ENCODE measurements at regions not wholly inside any gene's neighbourhood (a gene's known extent, or its start where the extent isn't known, plus 50 kb on each side); places are given as distances from the start of the nearest gene placed in this dataset.

DNA sequence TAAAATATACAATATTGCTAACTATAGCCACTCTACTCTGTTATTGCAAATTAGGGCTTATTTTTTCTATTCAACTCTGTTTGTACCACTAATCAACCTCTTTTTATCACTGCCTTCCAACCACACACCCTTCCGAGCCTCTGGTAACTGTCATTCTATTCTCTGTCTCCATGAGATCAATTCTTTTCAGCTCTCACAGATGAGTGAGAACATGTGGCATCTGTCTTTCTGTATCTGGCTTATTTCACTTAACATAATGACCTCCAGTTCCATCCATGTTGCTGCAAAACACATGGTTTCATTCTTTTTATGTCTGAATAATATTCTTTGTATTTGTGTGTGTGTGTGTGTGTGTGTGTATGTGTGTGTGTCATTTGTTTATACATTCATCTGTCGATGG, 350.1 kb upstream of the DACH1 start:
- DNase-seq, result no peak

DNA sequence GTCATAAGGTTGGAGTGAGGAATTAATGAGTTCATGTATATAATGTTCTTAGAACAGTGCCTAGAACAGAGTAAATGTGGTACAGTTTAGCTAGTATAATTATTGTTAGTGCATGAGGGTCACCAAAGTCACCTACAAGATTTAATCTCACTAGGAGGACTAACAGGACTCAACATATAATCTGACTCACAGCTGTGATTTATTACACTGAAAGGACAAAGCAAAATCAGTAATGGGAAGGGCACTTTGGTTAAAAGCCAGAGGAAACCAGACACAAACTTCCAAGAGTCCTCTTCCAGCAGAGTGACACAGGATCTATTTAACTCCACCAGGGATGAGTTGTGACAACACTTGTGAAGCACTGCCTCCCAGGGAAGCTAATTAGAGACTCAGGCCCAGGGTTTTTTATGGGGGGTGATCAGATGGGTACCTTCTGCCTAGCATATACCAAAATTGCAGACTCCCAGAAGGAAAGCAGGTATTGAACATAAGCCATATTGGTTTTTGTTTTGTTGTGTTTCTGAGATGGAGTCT, 341.2 kb upstream of the DACH1 start:
- DNase-seq, result no peak

DNA sequence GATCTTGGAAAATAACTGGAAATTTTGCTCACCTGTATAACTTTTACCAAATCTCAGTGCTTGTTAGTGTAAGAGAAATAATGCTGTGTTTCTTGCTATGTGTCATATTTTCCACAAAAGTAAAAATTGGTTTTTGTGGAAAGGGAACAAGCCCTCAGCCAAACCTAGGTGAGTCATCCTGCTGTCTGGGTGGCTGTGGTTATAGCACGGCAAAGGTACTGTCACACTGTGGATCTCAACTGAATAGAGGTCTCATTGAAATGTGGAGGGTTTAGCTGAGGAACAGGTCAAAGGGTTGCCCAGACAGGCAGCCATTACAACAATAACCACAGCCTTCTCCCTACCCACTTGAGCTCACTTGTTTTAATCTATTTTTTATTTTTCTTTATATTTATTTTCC, 338.8 kb upstream of the DACH1 start:
- DNase-seq, result no peak

DNA sequence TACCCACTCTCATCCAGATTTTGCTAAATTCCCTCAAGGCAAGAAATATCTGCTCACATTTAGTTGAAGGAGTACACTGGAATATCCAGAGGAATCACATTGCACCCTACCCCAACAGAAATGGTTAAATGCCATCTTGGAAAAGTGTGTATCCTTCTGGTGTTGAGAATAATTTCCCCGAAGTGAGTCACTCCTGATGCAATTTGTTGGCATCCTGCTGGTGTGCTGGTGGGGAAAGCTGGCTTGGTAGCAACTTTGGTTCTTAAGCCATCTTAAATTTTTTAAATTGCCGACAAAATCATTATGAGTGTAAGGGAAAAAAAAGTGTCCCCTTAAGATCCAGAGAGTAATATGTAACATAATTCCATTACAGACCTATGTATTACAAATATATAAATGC, 337.3 kb upstream of the DACH1 start:
- DNase-seq, result no peak

DNA sequence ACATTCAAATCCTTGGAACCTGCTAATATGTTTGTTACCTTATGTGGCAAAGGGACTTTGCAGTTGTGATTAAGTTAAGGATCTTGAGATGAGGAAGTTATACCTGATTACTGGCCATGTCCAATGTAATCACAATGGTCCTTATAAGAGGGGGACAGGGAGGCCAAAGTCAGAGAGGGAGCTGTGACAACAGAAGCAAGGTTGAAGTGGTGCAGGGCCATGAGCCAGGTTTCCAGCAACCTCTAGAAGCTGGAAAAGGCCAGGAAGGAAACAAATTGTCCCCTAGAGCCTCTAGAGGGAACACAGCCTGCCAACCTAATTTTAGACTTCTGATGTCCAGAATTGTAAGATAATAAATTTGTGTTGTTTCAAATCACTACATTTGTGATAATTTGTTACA, 334.7 kb upstream of the DACH1 start:
- no peak for DNase-seq

DNA sequence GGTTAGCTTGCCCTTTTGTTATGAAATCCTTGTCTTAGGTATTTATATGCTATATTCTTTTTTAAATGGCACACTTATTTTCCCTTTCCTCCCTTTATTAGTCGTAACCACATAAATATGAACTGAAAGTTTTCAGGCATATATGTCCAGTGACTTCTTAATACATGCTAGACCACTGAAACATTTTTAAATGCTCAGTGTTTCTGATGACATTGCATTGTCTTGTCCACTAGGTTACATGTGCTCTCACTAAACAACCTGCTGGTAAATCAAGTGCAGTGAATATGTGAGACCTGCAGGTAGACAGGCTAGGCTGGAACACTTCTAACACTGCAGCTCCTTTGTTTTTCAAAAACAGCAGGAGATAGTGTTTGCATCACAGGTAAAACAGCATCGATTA, 332.6 kb upstream of the DACH1 start:
- DNase-seq, result no peak

DNA sequence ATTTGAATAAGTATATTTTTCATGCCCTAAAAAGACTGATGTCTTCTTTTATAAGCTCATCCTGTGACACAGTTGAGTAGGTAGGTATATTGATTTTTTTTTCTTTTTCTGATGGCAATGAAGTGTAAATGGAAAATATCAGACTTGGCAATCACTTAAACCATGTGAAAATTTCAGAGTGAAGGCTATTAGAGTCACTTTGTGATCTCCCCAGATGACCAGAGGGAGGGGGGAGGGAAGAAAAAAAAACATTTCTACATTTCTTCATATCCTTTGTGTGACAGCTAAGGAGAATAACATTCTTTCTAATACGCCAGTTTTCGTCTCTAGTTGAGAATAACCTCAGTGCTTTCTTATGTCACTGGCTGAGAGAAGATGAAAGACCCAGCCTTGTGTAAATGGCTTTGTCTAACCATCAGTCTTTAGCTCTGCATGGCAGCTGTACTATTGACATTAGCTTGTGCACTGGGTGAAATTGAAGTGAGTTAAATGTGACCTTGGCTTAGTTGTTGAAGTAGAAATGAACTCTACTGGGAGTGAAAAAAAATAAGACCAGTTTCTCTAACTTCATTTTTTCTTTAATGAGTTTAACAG, 332.1 kb upstream of the DACH1 start:
- DNase-seq, result no peak

DNA sequence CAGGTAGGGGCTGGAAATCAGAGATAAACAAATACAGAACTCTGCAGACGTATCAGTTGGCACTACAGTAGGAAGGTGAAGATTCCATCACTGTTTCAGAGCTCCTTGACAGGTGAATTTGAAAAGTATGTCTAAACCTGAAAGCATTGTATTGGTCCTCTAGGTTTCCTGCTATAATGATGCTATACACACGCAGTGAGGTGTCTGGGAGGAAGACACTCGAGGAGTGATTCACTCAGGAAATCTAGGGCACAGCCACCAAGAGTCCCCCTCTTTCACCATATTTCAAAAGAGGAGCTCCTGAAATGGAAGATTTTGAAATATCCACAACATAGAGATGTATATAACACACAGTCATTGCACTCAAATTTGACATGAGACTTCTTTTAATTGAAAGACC, 331.0 kb upstream of the DACH1 start:
- no peak for DNase-seq

DNA sequence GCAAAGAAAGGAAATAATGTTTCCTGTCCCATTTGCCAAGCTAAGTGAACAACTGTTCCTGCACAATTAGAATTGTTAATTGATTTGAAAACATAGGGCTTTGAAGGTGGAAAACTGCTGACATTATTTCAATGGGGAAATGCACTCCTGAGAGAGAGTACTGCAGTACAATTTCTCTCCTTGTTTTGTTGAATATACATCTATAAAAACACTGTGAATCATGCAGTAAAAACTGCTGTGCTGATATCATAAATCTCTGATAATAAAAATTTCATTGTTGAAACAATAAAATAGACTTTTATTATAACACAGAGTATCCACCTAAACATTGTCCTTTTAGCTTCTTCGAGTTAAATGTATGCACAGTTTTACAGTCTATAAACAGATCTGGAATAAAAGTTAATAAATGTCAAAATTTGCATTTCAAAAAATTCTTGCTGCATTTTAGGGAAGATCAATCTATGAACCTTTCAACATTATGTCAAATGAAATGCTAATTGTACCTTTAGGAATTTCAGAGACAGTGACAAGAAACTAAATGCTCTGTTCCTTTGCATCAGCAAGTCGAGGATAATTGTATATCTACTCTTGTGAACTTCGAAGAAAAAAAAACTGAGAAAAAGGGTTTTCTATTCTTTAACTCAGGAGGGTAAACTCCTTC, 328.2 kb upstream of the DACH1 start:
- DNase-seq, result no peak

DNA sequence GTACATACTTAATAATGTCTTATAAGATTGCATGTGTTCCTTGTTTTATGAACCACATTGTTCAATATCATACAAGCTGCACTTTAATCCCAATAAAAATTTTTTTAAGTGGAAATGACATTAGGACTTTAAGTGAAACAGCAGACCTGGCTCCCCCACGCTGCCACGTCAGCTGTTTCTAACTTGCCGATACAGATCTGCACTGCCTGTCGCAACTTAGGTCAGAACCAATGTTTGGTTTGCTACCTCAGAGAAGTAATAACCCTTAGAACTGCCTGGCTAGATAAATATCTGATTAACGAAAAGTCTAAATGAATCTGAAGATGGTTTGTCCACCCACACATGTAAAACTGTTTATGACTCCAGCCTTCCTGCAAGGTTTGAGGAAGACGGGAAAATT, 327.5 kb upstream of the DACH1 start:
- no peak for DNase-seq

DNA sequence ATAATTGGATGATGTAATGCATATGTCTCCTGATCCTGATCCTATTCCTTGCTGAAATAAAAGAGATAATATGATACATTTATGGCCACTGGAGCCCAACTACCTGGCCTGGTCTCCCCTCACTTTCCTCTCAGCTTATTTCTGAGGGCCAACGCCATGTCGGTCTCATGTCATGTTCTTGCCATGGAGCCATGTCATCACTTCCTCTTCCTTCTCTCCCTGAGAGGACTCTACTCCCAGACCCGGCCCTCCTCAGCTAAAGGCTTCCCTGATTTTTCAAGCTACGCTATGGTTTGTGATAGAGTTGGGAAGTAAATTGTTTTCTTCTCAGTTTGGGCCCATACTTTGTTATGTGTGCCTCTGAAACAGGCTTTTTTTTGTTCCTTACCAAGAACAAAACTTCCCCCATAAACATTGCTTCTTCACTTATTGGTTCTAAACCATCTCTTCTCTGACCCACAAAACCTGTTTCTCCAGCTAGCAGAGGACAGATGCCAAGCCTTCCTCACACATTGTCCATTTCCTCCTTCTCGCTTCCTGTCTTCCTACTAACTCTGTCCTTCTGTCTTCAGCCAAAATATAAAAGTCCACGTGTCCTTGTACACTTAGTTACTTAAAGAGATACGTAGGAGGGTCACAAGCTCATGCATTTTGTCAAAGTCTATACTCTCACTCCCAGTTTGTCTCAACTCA, 319.9 kb upstream of the DACH1 start:
- no peak for DNase-seq

DNA sequence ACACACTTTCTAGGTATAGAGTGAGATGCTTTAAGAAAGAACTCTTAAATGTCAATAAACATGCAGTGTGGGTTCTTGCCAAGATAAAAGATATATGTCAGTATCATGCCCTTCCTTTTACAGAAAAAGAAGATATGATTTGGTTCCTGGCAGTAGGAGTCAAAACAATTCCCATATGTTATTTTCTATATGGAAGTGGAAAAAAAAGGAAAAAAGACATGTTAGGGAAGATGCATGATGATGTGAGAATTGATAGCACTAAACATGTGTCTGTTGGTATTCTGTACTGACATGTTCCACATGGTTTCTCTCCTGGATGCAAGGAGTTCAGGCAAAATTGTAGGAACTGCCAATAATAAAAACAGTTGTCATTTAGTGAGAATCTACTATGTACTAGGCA, 318.8 kb upstream of the DACH1 start:
- no peak for DNase-seq

DNA sequence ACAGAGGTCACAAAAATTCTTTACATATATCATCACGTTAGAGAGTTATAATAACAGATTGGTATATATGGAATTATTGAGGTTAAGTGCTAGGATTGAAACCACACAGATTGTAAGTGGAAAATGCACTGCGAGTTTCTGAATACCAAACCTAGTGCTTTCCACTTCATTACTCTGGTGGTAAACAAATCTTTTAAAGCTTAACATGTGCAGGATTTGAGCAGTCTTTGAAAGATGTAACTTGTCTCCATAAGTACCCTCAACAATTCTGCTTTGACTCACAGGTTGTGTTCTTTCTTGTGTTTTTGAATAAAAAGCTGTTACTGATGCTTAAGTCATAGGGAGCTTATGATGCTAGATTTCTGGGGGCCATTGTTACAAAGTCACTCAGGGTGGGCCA, 314.7 kb upstream of the DACH1 start:
- DNase-seq, result no peak

DNA sequence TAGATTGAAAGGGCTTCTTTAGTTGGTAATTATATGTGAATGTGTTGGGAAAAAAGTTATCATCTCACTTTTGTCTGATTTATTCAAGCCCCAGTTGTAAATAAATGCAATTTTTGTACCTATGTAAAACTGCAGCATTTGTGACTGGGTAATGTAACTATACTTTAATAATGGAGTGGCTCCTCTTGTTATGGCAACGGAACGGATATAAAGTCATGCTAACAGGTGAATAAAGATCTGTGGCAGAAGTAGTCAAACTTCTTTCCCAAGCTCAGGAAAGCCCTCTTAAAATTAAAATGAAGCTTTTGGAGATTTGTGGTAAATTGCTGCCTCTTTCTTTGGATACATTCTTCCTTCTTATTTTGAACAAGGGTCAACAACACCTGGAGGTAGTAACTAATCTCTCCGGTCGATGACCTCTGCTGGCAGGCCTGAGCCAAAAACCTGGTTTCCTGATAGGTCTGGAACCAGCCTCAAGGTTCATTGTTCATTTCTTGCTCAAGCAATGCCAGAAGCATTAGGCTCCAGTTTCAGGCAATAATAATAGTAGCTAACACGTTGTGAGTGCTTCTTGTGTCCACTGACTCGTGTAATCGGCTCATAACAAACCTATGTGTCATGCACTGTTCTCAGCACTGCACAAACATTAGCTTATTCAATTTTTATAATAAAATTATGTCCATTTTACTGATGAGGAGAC, 313.4 kb upstream of the DACH1 start:
- no peak for DNase-seq

DNA sequence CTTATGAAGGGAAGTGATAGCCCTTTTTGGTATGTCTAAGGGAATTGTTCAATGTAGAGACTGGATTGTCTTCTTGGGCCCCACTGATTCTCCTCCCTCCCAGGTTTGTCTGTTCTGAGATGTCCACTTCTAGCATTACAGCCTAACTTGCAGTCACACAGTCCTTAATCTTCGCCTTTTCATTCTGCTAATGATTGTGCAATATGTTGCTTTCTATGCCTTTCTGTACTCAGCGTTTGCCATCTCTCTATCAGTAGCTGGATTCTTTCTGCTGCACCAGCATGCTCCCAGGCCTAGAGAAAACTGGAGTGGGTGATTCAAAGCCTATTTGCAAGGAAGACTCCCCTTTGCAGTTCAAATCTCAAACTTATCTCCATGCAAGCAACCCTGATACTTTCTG, 307.5 kb upstream of the DACH1 start:
- no peak for DNase-seq

DNA sequence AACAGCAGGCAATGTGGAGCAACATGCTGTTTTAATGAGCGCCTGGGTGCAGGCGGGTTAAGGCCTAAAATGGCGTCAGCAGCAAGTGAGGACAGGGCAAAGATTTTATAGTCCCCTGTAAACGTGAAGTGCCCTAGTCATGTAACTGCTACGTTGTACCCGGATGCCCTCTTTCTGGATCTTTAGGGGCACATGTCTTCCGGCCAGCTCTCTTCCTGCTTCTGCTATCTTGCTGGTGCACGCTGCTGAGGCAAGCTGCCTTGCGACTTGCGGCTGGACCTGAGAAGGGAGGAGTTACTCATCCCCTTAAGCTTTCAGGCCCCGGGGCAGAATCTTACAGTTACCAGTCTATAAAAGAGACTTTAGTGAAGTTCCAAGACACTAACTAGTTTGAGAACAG, 303.6 kb upstream of the DACH1 start:
- no peak for DNase-seq

DNA sequence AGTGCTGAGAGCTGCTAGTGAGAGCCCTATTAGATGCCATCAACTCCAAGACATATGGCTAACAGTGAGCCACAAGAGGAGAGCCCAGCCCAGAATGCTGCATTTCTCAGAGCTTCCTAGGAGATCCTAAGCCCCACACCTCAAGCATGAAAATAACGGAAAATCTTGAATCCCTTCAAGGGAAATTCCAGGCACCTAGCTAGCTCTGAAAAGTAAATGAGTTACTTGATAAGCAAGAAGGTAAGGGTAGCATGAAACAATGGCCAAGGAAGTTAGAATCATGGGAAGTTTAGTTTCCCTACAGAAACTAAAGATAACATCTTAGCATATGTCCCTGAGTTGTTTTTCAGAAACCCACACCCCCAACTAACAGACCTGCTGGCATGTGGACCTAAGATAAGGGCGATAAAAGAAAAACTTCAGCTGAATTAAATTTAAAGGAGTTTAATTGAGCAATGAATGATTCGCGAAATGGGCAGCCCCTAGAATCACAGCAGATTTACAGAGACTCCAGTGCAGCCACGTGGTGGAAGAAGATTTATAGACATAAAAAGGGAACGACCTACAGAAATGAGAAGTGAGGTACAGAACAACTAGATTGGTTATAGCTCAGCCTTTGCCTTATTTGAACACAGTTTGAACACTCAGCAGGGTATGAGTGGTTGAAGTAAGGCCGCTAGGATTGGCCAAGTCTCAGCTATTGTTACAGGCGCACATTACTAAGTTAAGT, 301.3 kb upstream of the DACH1 start:
- DNase-seq, result no peak

DNA sequence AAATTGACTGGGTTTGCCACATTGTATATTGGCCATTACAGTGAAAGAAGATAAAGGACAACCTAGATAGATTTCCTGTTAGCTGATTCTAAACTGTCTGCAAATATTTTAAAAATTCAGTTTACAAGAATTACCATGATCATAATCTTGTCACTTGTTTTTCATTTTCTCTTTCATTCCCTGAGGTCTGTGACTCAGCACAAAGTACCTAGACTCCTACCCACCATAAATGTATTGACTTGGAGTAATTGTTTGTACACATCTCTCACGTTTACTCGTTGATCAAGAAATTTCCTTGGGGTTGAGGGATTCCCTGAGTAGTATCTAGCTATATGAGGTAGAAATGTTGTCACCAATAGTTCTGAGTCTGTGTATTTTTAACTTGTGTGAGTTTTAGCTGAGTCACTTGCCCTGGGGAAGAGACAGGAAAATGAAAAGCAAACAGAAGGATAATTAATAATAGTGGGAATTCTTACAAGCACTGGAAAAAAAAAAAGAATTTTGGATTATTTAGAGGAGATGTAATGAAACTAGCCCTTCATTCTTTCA, 299.2 kb upstream of the DACH1 start:
- DNase-seq, result no peak

DNA sequence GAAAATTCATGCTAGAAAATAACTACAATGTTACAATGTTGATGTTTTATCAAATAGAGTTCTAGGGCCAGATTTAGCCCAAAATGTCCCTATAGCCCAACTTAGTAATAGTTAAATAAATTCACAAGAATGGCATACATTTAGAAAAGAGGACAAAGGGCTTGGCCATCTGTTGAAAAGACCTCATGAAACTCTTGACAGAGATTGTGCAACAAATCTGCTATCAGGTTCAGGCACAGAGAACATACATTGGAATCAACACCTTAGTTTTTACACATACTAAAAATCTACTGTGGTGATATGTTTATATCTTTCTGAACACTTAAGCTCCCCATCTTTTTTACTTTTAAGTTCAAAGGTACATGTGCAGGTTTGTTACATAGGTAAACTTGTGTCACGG, 298.3 kb upstream of the DACH1 start:
- DNase-seq, result no peak

DNA sequence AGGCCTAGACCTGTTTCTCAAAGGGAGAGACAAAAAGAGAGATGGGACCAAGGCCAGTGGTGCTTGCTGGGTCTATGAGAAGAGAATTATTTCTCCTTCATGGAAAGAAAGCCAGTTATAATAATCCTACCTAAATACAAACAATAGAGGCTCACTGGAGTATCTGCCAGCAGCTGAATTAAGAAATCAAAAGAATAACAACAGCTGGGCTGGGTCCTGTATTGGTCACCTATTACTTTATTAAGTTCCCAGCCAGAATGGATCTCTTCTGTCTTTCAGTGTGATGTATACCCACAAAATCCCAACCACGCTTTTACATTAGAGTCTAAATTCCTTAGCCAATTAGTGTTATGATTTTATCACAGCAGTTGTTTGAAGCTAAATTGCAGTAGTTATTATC, 297.8 kb upstream of the DACH1 start:
- no peak for DNase-seq

DNA sequence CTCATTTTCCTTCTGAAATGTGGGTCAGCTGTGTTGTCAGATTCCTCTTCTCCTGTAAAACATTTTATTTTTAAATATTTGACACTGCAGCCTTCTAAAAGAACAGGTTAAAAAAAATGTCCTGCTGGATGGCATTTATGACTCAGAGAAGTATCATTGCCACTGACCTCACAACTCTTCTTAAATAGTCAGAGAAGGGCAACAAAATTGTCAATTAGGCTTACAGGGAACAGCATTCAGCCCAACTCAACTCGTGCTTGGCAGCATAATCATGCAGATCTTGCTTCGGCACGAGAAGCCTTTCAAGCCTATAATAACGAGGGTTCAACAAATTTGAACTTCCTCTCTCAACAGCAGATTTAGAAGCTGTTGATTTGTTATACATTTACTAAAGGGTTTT, 296.7 kb upstream of the DACH1 start:
- no peak for DNase-seq

DNA sequence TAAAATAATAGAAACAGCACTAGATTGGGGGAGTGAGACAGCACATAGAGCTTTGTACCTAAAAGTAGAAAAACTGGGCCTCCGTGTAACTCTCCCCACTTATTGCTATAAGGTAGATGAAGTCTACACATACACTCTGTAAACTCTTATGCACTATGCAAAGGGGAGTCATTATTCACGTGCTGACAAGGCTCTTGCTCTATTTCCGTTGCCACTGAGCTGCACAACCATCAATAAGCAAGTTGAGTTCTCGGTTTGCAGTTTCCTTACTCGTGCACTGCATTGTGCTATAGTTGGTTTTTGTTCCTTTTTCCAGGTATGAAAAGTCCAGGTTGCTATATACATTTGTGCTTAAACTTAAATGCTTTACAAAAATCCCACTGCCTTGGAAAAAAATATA, 294.0 kb upstream of the DACH1 start:
- no peak for DNase-seq

DNA sequence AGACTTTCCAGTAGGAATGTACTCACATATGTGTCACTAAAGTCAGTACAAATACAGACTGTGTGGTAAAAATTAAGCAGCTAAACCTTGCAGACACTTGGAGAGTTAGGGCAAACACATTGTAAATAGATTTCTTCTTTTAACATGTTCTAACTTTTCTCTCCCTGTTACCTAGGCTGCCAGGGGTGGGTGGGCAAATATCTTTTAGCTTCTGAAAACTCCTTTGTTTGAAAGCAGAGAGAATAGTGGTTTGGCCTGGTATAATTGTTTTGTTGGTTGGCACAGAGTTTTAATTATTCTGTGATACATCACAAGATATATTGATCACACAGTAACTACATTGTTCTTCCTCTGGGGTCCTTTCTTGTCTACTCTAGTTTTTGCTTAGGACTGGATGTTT, 289.8 kb upstream of the DACH1 start:
- no peak for DNase-seq

Measured in activated CD8-positive, alpha-beta memory T cell treated with anti-CD3 and anti-CD28 coated beads for 24 hours (primary cell).